Stimulated activated CD4-positive, alpha-beta T cell treated with anti-CD3 and anti-CD28 coated beads, Interleukin-4, amount 100 ng/mL, for 1 hour (primary cell): ENCODE measurements at regions not wholly inside any gene's neighbourhood (a gene's known extent, or its start where the extent isn't known, plus 50 kb on each side); places are given as distances from the start of the nearest gene placed in this dataset.

ENCODE experiments used
- DNase-seq: peaks from one replicate; pipeline ENCODE4 v3.0.0-alpha.2; 2020

GRCh38 chr10:130435961-130436360 lies 299.8 kb downstream of the GLRX3 start:
- DNase-seq, result no peak

DNA sequence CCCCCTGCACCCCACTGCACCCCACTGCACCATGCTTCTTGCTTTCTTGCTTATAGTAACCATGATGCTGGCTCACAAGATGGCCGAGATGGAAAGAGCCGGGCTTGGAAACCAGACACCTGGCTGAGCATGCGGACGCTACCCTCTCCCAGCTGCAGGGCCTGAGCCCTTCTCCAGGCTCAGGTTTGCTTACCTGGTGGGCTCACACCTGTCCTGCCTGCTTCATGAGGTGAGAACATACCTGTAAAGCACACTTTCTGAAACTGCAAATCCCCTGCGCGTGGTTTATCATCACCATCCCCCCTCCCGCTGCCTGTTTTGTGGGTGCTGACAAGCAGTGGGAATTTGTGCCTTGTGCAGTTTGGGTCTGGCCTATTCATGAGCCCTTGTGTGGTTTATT lies 302.7 kb downstream of the GLRX3 start:
- no peak for DNase-seq

- DNase-seq, result no peak
These were observed 303.6 kb downstream of the GLRX3 start for GRCh38 chr10:130439766-130440165.

DNA sequence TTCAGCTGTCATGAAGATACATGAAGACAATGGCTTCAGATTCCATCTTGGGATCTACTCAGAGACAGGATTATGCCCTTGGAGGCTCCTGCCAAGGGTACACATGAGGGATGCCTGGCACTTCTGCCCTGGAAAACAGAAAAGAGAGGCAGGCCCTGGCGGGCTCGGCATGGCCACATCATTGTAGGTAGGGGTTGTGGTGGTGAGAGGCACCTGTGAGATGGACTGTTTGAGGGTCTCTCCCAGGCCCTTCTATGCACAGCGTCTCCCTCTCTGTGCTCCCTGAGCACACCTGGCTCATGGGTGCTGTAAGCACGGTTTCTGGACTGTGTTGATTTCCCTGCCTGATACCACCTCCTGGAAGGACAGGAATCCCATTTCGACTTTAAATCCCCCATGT lies 304.3 kb downstream of the GLRX3 start:
- no peak for DNase-seq

DNA sequence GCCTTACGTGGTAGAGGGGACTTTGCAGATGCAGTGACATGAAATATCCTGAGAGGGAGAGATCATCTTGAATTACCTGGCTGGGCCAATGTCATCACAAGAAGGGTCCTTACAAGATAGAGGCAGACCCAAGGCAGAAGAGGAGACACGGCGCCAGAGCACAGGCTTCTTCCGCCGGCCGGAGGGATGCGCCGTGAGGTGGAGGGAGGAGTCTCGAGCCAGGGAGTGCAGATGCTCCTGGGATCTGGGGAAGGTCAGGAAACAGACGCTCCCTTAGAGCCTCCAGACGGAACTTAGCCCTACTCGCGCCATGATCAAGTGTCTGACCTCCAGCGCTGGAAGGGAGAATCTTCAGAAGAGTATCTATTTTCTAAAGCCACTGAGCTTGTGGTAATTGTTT lies 304.8 kb downstream of the GLRX3 start:
- DNase-seq, result no peak

GRCh38 chr10:130443066-130443465 lies 306.9 kb downstream of the GLRX3 start:
- DNase-seq, result no peak

DNA sequence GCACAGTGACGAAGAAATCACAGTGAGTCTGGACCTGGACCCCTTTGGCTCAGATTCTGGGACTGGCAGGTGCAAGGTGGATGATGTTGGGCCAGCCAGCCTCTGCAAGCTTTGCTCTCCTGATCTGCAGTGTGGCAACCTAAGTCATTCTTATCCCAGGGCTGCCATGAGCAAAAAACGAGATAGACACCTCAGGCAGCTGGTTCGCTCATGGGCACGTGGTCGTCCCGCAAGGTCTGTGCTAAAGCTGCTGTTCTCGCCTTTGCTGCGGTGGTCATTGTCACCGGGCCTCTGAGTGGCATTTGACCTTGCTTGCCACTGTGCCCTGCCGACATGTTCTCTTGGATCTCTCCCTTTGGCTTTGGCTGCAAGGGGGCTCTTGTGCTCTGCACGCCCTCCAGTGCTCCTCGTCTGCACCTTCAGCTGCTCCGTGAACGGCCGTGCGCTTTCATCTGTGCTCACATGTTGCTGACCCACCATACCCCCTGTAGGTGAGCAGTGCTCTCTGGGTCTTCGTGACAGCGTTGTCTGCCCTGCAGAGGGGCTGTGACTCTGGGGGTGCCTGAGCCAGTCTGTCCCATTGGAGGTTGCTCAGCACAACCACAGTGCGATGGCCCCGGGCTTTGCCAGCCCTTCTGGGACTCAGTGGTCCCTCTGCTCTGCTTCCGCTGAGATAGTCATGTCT lies 317.0 kb downstream of the GLRX3 start:
- DNase-seq, result no peak

- no peak for DNase-seq
These were observed 317.7 kb downstream of the GLRX3 start for GRCh38 chr10:130453721-130454542.

DNA sequence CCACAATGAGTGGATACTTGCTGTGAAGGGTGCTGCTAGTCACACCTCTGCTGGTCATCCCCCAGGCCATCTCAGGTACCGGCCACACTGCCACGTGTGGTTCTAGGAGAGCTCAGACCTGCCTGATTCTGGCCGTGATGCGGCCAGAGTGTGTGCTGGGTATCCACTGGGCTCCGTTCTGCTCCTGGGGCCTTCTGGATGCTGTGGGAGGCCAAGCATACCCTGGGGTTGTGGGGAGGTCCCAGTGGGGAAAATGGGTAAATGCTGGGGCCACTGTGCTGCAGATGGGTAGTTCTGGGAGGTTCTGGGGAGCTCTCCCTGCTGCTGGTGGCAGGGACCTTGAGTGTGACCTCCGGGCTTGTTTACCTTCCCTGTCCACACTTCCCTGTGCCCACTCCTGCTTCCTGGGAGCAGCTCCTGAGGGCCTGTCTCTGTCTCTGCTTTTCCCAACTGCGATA lies 318.4 kb downstream of the GLRX3 start:
- no peak for DNase-seq

DNA sequence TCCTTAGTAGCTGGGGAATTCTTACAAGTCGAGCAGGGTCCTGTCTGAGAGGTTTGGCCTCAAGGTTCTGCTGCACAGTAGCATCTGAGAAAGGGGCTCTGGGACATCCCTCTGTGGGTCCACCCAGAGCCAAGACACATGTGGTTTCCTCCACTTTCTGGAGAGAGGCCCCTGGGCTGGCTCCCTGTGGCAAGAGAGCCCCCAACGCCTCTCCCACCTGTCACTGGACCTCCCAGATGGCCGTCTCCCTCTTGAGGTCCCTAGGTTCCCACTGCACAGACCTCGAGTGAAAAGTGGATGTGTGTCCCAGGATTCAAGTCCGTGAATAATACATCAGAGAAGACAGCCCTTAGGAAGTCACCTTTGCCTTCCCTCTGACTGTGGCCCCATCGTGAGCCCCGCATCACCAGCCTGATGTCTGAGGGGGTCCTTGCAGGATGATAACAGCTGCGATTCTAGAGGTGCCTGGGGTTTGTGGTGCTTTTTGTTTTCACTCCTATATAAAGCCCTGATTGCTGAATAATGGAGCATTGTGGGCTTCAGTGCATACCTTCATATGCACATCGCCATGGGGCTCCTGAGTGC lies 319.0 kb downstream of the GLRX3 start:
- no peak for DNase-seq

DNA sequence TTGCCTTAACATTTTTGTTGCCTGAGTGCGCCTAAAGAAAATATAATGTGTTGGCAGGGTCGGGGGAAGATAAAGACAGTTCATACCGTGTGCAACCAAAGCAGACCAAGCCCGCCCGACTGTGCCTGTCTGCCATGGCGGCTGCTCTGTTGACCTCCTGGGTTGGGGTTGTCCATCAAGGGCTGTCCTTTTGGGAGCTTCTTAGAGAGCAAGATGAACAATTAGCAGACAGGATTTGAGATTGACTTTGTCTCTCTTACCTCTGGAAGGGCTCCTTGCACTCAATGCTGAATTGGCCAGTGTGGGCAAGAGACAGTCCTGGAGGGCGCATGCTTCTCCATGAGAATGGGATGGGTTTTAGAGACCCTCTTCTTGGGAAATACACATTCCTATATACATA lies 319.6 kb downstream of the GLRX3 start:
- DNase-seq, result no peak

DNA sequence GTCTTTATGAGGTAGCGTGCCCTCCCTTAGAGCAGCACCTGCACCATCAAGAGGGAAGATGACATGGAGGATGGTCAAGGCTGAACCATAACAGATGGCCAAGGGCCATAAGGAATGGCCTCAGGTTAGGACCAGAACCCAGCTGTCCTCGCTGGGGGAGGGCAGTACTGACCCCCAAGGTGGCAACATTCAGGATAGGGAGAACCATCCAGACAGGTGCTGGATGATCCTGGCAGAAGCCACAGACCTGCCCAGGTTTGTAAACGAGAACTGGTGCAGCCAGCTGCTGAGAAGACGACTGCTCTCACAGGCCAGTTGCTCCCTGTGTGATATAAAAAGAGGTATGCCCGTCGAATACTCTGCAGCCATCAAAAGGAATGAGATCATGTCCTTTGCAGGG lies 320.4 kb downstream of the GLRX3 start:
- no peak for DNase-seq

GRCh38 chr10:130458509-130458908 lies 322.3 kb downstream of the GLRX3 start:
- DNase-seq, result no peak

DNA sequence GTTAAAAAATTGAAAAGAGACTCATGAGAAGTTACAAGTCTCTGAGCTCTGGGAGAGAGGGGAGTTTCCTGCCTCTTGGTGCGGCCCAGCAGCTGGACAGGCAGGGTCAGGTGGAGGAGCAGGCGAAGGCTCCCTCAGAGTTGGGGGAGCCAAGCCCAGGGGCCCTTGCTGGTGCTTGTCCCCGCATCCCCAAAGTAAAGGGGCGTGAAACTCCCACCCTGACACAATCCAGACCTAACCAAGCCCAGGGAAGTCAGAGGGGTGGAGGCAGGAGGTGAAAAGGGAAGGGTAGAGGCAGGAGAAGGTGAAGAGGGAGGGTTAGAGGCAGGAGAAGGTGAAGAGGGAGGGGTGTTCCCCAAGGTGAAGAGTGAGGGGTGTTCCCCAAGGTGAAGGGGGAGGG lies 322.8 kb downstream of the GLRX3 start:
- DNase-seq, result no peak

DNA sequence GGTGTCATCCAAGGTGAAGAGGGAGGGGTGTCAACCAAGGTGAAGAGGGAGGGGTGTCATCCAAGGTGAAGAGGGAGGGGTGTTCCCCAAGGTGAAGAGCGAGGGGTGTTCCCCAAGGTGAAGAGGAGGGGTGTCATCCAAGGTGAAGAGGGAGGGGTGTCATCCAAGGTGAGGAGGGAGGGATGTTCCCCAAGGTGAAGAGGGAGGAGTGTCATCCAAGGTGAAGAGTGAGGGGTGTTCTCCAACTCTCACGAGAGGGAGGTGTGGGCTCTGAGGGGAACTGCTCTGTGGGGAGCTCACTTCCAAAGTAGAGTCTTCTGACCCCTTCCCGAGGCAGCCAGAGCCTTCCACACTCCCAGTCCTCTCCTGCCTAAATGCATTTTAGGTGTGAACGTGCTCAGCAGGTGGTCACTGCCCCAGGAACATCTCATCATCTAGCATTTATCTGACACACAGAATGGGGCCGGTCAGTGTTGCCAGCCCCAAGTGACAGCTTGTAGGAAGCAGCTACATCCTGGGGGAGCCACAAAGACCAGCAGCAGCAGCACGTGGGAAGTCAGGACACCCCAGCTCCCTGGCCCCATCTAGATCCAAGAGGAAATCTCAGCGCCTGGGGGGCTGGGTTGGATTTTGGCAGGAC lies 323.8 kb downstream of the GLRX3 start:
- no peak for DNase-seq

DNA sequence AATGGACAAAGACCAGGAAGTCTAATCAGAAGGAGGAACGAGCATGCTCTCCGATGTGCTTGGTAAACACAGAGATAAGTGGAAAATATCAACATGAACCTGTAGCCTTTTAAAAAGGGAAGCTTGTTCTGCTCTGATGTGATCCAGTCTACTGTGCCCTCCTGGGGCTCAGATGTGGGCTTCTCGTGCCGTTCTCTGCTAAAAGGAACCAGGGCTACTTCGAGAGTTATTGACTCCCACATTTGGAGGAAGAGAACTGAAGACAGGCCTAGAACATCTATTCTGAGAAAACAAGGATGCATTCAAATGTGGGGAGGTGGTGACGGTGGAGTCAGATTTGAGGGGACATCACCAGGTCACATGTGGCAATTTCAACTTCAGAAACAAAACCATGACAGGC lies 325.4 kb downstream of the GLRX3 start:
- no peak for DNase-seq

DNA sequence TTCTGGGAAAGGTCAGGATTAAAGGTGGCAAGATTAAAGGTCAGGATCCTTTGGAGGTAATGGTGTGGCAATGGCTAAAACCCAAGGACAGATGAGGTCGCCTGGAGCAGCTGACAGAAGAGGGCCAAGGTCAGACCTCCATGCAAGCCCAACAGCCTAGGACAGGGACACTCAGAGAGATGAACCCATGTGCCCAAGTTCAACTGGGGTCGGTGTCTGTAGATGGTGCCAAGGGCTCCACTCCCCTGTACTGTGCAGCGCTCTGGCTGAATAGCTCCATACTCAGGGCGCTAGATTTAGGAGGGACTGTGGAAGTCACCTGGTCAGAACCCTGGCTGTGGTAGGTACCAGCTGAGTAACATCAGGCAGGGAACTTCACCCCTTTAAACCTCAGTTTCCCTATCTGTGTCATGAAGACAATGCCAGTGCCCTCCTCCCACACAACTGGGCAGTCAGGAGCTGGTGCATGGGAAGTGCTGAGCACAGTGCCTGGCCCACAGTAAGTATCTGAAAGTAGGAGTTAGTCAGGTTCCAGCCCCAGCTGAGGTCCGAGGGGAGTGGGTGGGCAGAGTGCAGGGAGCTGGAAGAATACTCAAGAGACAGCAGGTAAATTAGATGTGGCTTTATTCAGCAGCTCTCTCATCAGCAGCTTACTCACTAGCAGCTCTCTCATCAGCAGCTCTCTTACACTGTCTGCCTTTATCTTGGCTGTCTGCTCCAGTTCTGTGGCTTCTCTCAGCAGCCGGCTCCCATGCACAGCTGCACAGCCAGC lies 327.1 kb downstream of the GLRX3 start:
- DNase-seq, result no peak

DNA sequence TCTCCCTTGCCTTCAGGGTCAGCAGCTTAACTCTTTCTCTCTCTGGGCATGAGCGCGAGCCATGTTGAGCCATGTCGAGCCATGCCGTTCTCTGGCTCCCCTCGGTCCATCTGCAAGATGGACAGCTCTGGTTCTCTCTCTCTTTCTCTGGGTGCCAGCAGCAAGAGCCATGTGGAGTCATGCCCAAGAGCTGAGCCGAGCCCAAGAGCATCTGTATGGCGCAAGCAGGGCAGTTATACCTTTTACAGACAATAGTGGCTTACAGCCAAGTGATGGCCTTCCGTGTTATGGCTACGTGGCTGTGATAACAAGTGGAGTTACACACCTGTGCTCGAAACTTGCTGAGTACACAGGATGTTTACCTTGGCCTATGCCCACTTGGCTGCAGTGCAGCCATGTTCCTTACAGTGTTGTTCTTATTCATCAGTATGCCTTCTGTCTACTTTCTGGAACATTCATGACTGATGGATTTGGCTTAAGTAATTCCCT lies 327.7 kb downstream of the GLRX3 start:
- DNase-seq, result no peak

DNA sequence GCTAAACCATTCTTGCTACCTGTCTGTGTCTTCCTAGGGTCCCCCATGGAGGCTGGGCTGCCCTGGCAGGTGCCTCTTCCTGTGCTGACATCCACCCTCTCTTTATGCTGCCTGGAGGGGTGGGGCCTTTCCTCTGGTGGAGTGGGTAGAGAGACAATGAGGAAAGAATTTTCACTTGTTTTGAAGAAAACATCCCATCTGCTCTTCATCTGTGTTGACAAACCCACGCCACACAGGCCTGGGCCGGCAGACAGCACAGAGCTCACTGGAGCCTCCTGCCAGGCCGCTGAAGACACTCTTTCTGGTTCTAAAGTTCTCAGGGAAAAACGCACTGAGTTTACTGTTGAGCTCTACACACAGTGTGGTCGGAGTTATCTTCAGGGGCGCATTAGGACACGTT lies 328.2 kb downstream of the GLRX3 start:
- DNase-seq, result no peak

DNA sequence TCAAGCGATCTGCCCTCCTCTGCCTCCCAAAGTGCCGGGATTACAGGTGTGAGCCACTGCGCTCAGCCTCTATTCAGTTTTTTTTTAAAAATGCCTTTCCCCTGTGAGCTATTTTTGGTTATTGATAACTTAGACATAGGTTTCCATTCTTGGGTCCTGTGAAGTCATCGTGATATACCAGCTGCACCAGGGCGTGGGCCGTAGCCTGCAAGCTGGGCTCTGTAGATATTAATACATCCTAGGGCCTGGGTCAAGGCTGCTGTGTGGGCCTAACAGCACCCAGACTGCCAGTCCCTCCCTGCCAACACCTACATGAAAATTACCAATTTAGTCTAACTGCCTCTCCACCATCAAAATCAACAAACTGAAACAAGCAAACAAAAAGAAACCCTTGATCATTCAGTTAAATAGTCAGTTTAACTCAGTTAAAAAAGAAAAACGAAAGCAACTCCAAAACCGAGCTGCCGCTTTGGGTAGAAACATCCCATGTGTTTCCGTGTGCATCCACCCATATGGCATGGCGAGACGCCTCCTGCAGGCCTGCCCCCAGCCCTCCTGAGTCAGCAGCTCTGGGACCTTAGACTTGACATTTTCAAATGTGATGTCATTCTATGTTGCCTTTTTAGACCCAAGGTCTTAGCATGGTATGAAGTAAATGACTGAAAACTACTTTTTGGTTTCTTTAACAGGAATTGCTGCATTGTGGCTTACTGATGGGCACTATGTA lies 330.2 kb downstream of the GLRX3 start:
- DNase-seq, result no peak

DNA sequence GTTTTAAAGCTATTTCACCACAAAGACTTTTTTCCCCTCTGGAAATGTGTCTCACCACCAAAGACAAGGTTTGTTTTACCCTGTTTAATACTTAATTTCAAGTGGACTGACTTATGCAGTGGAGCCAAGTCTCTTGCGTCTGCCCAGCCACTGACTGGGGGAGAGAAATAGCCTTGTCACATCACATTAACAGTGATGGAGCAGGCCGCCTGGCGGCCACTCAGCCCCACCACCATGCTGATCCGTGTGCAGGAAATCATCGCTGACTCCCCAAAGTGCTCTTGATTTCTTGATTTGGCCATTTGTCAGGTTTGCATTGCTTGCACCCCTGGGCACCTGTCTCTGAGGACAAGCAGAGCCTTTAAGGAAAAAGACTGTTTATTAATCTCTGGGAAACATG lies 334.1 kb downstream of the GLRX3 start:
- DNase-seq, result no peak

DNA sequence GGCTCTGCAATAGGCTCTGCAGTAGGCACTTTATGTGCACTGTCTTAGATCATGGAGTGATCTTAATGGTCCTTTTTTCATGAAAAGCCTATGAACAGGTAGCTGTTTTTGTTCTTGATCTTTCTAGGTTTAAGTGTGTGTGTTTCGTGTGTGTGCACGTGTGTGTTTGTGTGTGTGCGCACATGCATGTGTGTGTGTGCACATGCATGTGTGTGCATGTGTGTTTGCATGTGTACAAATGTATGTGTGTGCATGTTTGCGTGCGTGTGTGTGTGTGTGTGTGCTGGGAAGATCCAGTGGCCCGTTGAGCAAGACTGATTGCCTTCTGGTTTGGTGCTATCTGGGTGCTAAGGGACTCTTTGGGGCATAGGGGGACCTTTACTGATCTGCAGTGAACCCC lies 334.8 kb downstream of the GLRX3 start:
- no peak for DNase-seq
